ENCODE measurements at regions not wholly inside any gene's neighbourhood (a gene's known extent, or its start where the extent isn't known, plus 50 kb on each side); places are given as distances from the start of the nearest gene placed in this dataset.

GRCh38 chr12:116674643-116675183 lies 63.2 kb downstream of the SPRING1 start:
- Histone ChIP-seq H3K4me2 (ENCODE audit: low read length) (no peak overlapping the region), H4K91ac (ENCODE audit: low read depth, low read length) (no peak overlapping the region), H3K14ac (ENCODE audit: low read length) (no peak overlapping the region), H3K4ac (ENCODE audit: low read depth, low read length) (no peak overlapping the region), H3K9ac (ENCODE audit: low read length) (no peak overlapping the region), H2AK5ac (ENCODE audit: low read length) (no peak overlapping the region), H2BK5ac (ENCODE audit: low read depth, low read length, poor library complexity) (no peak overlapping the region), H3K79me2 (ENCODE audit: control insufficient read depth, insufficient read depth, low read length, poor library complexity) (no peaks in the 10 kb centered on the region), H2AFZ (ENCODE audit: insufficient read depth, low read length, poor library complexity) (no peak overlapping the region), H2BK120ac (ENCODE audit: insufficient read depth, low read length, poor library complexity) (no peak overlapping the region), H4K12ac (ENCODE audit: low read depth, low read length) (no peak overlapping the region), H3K18ac (ENCODE audit: low read length) (no peak overlapping the region), H3K9me3 (ENCODE audit: insufficient read depth, low read depth, low read length) (no peaks in the 10 kb centered on the region), H3K4me1 (ENCODE audit: control insufficient read depth in 1 of 2, insufficient read depth in 2 of 2, low read length in 2 of 2) (peaks cover 0 to 9% of the 10 kb centered on the region in 2 experiments), H4K8ac (ENCODE audit: low read depth, low read length) (no peak overlapping the region), H3K79me1 (ENCODE audit: low read length) (no peaks in the 10 kb centered on the region), H3K4me3 (ENCODE audit: low read depth, low read length) (no peak overlapping the region), H3K36me3 (ENCODE audit: control insufficient read depth in 1 of 2, insufficient read depth in 2 of 2, low read length in 2 of 2) (no peaks in the 10 kb centered on the region), H3K23ac (ENCODE audit: low read length) (no peak overlapping the region), H2BK12ac (ENCODE audit: low read length) (no peak overlapping the region), H3K27me3 (ENCODE audit: insufficient read depth, low read length) (no peaks in the 10 kb centered on the region), H3K27ac (ENCODE audit: low read depth, low read length) (no peak overlapping the region)
- DNase-seq, result no peak
- WGBS (ENCODE audit: extremely low coverage, insufficient coverage, insufficient read length), result no CpG with 5 or more reads among the region's 5 CpGs

GRCh38 chr12:116673681-116674111 lies 64.2 kb downstream of the SPRING1 start:
- Histone ChIP-seq H2BK12ac (ENCODE audit: low read length) (no peak overlapping the region), H3K79me1 (ENCODE audit: low read length) (no peaks in the 10 kb centered on the region), H3K27ac (ENCODE audit: low read depth, low read length) (no peak overlapping the region), H3K18ac (ENCODE audit: low read length) (no peak overlapping the region), H3K4ac (ENCODE audit: low read depth, low read length) (no peak overlapping the region), H2AK5ac (ENCODE audit: low read length) (no peak overlapping the region), H3K4me3 (ENCODE audit: low read depth, low read length) (no peak overlapping the region), H3K27me3 (ENCODE audit: insufficient read depth, low read length) (no peaks in the 10 kb centered on the region), H3K4me2 (ENCODE audit: low read length) (no peak overlapping the region), H3K9me3 (ENCODE audit: insufficient read depth, low read depth, low read length) (no peaks in the 10 kb centered on the region), H4K12ac (ENCODE audit: low read depth, low read length) (no peak overlapping the region), H3K79me2 (ENCODE audit: control insufficient read depth, insufficient read depth, low read length, poor library complexity) (no peaks in the 10 kb centered on the region), H3K23ac (ENCODE audit: low read length) (no peak overlapping the region), H3K14ac (ENCODE audit: low read length) (no peak overlapping the region), H2BK5ac (ENCODE audit: low read depth, low read length, poor library complexity) (no peak overlapping the region), H2BK120ac (ENCODE audit: insufficient read depth, low read length, poor library complexity) (no peak overlapping the region), H3K36me3 (ENCODE audit: control insufficient read depth in 1 of 2, insufficient read depth in 2 of 2, low read length in 2 of 2) (no peaks in the 10 kb centered on the region), H4K8ac (ENCODE audit: low read depth, low read length) (no peak overlapping the region), H4K91ac (ENCODE audit: low read depth, low read length) (no peak overlapping the region), H3K9ac (ENCODE audit: low read length) (no peak overlapping the region), H2AFZ (ENCODE audit: insufficient read depth, low read length, poor library complexity) (no peak overlapping the region), H3K4me1 (ENCODE audit: control insufficient read depth in 1 of 2, insufficient read depth in 2 of 2, low read length in 2 of 2) (peaks cover 0 to 9% of the 10 kb centered on the region in 2 experiments)
- DNase-seq, result peak in 1 of 2 donors; percentile 19
- no CpG with 5 or more reads among the region's 8 CpGs for WGBS (ENCODE audit: extremely low coverage, insufficient coverage, insufficient read length)

DNA sequence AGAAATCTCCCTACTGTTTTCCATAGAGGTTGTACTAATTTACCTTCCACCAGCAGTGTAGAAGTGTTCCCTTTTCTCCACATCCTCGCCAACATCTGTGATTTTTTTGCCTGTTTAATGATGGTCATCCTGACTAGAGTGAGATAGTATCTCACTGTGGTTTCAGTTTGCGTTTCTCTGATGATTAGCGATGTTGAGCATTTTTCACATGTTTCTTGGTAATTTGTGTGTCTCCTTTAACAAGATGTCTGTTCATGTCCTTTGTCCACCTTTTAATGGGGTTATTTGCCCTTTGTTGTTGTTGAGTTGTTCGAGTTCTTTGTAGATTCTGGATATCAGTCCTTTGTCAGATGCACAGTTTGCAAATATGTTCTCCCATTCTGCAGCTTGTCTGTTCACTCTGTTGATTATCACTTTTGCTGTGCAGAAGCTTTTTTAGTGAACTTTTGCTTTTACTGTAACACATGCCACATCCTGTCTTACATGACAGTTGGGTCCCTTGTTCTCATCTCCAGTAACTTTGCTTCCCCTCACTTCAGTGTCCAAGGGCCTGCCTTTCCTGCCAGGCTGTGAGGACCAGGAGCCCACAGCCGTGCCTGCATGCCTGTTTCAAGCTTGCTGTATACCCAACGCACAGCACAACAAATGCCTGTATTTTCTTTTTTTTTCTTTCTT lies 64.9 kb downstream of the SPRING1 start:
- no peak overlapping the region for H2BK120ac ChIP-seq (ENCODE audit: insufficient read depth, low read length, poor library complexity)
- no CpG with 5 or more reads among the region's 6 CpGs for WGBS (ENCODE audit: extremely low coverage, insufficient coverage, insufficient read length)
- no peak overlapping the region for H4K12ac ChIP-seq (ENCODE audit: low read depth, low read length)
- no peak overlapping the region for H3K4ac ChIP-seq (ENCODE audit: low read depth, low read length)
- no peak overlapping the region for H3K27ac ChIP-seq (ENCODE audit: low read depth, low read length)
- H3K79me2 ChIP-seq (ENCODE audit: control insufficient read depth, insufficient read depth, low read length, poor library complexity), result no peaks in the 10 kb centered on the region
- no peak overlapping the region for H2BK12ac ChIP-seq (ENCODE audit: low read length)
- no peak overlapping the region for H3K18ac ChIP-seq (ENCODE audit: low read length)
- H3K4me3 ChIP-seq (ENCODE audit: low read depth, low read length), result no peak overlapping the region
- no peak overlapping the region for H3K9ac ChIP-seq (ENCODE audit: low read length)
- peak in 1 of 2 donors; percentile 50 for DNase-seq
- no peaks in the 10 kb centered on the region for H3K27me3 ChIP-seq (ENCODE audit: insufficient read depth, low read length)
- no peak overlapping the region for H2AK5ac ChIP-seq (ENCODE audit: low read length)
- H3K14ac ChIP-seq (ENCODE audit: low read length), result no peak overlapping the region
- no peak overlapping the region for H3K4me2 ChIP-seq (ENCODE audit: low read length)
- H4K91ac ChIP-seq (ENCODE audit: low read depth, low read length), result no peak overlapping the region
- H2AFZ ChIP-seq (ENCODE audit: insufficient read depth, low read length, poor library complexity), result no peak overlapping the region
- no peak overlapping the region for H3K23ac ChIP-seq (ENCODE audit: low read length)
- no peaks in the 10 kb centered on the region for H3K79me1 ChIP-seq (ENCODE audit: low read length)
- peaks cover 0 to 9% of the 10 kb centered on the region in 2 experiments for H3K4me1 ChIP-seq (ENCODE audit: control insufficient read depth in 1 of 2, insufficient read depth in 2 of 2, low read length in 2 of 2)
- H2BK5ac ChIP-seq (ENCODE audit: low read depth, low read length, poor library complexity), result no peak overlapping the region
- H4K8ac ChIP-seq (ENCODE audit: low read depth, low read length), result no peak overlapping the region
- H3K9me3 ChIP-seq (ENCODE audit: insufficient read depth, low read depth, low read length), result no peaks in the 10 kb centered on the region
- no peaks in the 10 kb centered on the region for H3K36me3 ChIP-seq (ENCODE audit: control insufficient read depth in 1 of 2, insufficient read depth in 2 of 2, low read length in 2 of 2)

DNA sequence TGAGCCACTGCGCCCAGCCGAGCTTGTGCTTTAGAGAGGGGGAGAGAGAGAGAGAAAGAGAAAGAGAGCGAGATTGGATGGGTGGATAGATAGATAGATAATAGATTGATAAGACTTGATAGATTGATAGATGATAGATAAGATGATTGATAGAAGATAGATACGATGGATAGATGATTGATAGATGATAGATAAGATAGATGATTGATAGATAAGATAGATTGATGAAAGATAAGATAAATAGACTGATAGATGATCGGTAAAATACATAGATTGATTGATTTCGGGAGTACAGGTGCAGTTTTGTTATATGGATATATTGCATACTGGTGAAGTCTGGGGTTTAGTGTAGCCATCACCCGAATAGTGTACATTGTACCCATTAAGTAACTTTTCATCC lies 65.9 kb downstream of the SPRING1 start:
- Histone ChIP-seq H2BK120ac (ENCODE audit: insufficient read depth, low read length, poor library complexity) (no peak overlapping the region), H2AFZ (ENCODE audit: insufficient read depth, low read length, poor library complexity) (no peak overlapping the region), H2BK12ac (ENCODE audit: low read length) (no peak overlapping the region), H3K9ac (ENCODE audit: low read length) (no peak overlapping the region), H4K91ac (ENCODE audit: low read depth, low read length) (no peak overlapping the region), H3K23ac (ENCODE audit: low read length) (no peak overlapping the region), H3K9me3 (ENCODE audit: insufficient read depth, low read depth, low read length) (no peaks in the 10 kb centered on the region), H2BK5ac (ENCODE audit: low read depth, low read length, poor library complexity) (no peak overlapping the region), H3K79me2 (ENCODE audit: control insufficient read depth, insufficient read depth, low read length, poor library complexity) (no peaks in the 10 kb centered on the region), H3K4me1 (ENCODE audit: control insufficient read depth in 1 of 2, insufficient read depth in 2 of 2, low read length in 2 of 2) (peaks cover 0 to 9% of the 10 kb centered on the region in 2 experiments), H3K79me1 (ENCODE audit: low read length) (no peaks in the 10 kb centered on the region), H3K27ac (ENCODE audit: low read depth, low read length) (no peak overlapping the region), H3K27me3 (ENCODE audit: insufficient read depth, low read length) (no peaks in the 10 kb centered on the region), H3K4ac (ENCODE audit: low read depth, low read length) (no peak overlapping the region), H3K18ac (ENCODE audit: low read length) (no peak overlapping the region), H3K4me3 (ENCODE audit: low read depth, low read length) (no peak overlapping the region), H3K36me3 (ENCODE audit: control insufficient read depth in 1 of 2, insufficient read depth in 2 of 2, low read length in 2 of 2) (no peaks in the 10 kb centered on the region), H4K12ac (ENCODE audit: low read depth, low read length) (no peak overlapping the region), H4K8ac (ENCODE audit: low read depth, low read length) (no peak overlapping the region), H2AK5ac (ENCODE audit: low read length) (no peak overlapping the region), H3K14ac (ENCODE audit: low read length) (no peak overlapping the region), H3K4me2 (ENCODE audit: low read length) (no peak overlapping the region)
- DNase-seq, result no peak
- WGBS (ENCODE audit: extremely low coverage, insufficient coverage, insufficient read length), result 100% methylated on average over 3 of the region's 7 CpGs
